ACC112 (cell line): ENCODE measurements at regions not wholly inside any gene's neighbourhood (a gene's known extent, or its start where the extent isn't known, plus 50 kb on each side); places are given as distances from the start of the nearest gene placed in this dataset.
A peak's percentile ranks its signal among the peaks of the same experiment; 100 is the strongest.

Experiments used
- H2AFZ ChIP-seq: fragments of 200-600 bp; sonication (generic); one replicate; pipeline ENCODE4 v1.6.0; 2017; ENCODE audit warnings: antibody characterized with exemption, low read length; ENCODE audit not compliant: unreplicated experiment
- H3K27ac ChIP-seq: fragments of 200-600 bp; sonication (generic); 2 replicates; pipeline ENCODE4 v1.5.1; 2014; ENCODE audit warnings: low read depth, mild to moderate bottlenecking, antibody characterized with exemption, low read length, moderate library complexity
- H3K27me3 ChIP-seq: fragments of 200-600 bp; sonication (generic); 2 replicates; pipeline ENCODE4 v1.6.1; 2014; ENCODE audit warnings: mild to moderate bottlenecking, antibody characterized with exemption, low read length, moderate library complexity, mixed read lengths; ENCODE audit not compliant: insufficient read depth
- H3K36me3 ChIP-seq: fragments of 200-600 bp; sonication (generic); 2 replicates; pipeline ENCODE4 v1.6.1; 2016; ENCODE audit warnings: mild to moderate bottlenecking, antibody characterized with exemption, low read length, moderate library complexity, mixed read lengths; ENCODE audit not compliant: insufficient read depth
- H3K4me1 ChIP-seq: fragments of 200-600 bp; sonication (generic); one replicate; pipeline ENCODE4 v1.6.1; 2016; ENCODE audit warnings: low read length, mixed read lengths; ENCODE audit not compliant: insufficient read depth, unreplicated experiment, control insufficient read depth
- H3K4me3 ChIP-seq: fragments of 200-600 bp; sonication (generic); 2 replicates; pipeline ENCODE4 v1.5.1; 2014; ENCODE audit warnings: mild to moderate bottlenecking, low read depth, low read length
- H3K79me2 ChIP-seq: fragments of 200-600 bp; sonication (generic); one replicate; pipeline ENCODE4 v1.6.0; 2016; ENCODE audit warnings: low read length; ENCODE audit not compliant: control insufficient read depth, unreplicated experiment, insufficient read depth

DNA sequence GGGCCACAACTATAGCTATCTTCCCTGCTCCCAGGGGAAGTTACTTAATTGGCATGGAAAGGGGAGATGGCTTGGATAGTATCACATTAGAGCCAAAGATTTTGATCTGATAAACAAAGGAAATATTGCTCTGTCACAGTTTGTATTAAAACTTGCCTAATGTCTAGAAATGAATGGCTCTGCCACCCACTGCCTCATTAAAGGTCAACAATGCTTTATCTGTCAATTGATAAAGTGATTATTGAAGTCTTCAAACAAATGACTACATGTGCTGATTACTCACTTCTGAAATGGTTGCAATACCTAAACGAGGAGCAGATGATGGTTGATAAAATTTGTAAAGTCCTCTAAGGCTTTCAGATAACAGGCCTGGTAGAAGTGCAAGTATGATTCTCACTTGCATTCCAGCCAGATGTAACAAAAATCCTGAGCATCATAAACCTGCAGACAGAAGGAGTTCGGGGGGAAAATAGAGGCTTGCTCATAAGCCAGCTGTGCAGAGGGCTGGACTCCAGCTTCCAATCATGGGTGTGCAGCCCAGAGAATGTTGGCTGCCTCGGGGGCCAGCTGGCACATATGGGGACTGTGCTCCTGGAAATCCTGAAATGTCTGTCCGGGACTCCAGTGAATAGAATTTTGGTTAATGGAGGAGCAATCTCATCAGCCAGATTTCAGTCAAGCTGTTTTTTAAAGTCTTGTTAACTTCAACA, 200.5 kb upstream of the SLC27A6 start:
- no peaks in the 10 kb centered on the region for H3K4me1 ChIP-seq
- no peaks in the 10 kb centered on the region for H3K36me3 ChIP-seq
- H3K4me3 ChIP-seq, result no peak overlapping the region
- H2AFZ ChIP-seq, result no peak overlapping the region
- H3K27me3 ChIP-seq, result no peaks in the 10 kb centered on the region
- no peak overlapping the region for H3K27ac ChIP-seq
- no peaks in the 10 kb centered on the region for H3K79me2 ChIP-seq

DNA sequence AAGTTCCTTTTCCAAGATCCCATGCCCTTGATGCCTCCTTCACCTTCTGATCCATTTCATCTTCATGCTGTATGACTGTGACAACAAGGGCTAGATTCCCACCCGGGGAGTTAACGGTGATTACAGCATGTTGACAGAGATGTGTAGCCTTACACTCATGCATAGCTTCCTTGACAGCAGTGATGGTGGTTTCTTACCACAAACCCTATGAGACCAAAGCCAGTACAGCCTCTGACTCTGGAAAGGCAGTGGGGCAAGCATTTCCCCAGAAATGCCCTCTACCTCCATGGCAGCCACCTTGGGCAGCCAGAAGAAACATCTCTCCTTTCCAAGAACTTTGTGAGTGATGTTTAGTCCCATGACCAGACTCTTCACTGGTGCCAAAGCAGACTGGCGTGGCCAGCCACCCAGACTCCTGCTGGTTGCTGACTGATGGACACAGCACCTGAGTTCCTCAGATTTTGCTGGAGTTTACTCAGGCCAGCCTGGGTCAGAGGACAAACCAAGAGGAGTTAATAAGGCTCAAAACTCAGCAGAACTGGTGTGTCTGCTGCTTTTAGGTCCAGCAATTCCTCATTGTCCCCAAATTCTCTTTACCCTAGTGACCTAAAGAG, 199.7 kb upstream of the SLC27A6 start:
- no peaks in the 10 kb centered on the region for H3K36me3 ChIP-seq
- no peak overlapping the region for H3K4me3 ChIP-seq
- H3K4me1 ChIP-seq, result no peaks in the 10 kb centered on the region
- no peaks in the 10 kb centered on the region for H3K79me2 ChIP-seq
- H3K27me3 ChIP-seq, result no peaks in the 10 kb centered on the region
- H3K27ac ChIP-seq, result no peak overlapping the region
- H2AFZ ChIP-seq, result no peak overlapping the region

DNA sequence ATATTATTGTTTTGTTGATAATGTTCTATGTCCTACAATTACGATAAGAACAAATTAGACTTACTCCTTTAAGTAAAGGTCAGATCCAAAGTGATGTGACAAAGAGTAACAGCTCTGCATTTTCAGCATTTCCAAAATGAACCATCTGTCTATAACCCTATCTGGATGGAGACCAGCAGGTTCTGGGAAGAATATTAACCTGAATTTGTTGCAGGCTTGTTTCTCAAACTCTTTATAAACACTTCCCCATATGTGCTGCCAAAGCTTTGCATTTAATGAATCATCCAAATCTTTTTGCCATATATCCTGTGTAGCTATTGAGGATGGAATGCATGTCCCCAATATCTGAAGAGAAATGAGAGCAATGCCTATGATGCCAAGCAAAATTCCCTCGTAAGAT, 198.9 kb upstream of the SLC27A6 start:
- Histone ChIP-seq H3K79me2 (no peaks in the 10 kb centered on the region), H3K27me3 (no peaks in the 10 kb centered on the region), H3K4me1 (no peaks in the 10 kb centered on the region), H2AFZ (no peak overlapping the region), H3K36me3 (no peaks in the 10 kb centered on the region), H3K27ac (no peak overlapping the region), H3K4me3 (no peak overlapping the region)

DNA sequence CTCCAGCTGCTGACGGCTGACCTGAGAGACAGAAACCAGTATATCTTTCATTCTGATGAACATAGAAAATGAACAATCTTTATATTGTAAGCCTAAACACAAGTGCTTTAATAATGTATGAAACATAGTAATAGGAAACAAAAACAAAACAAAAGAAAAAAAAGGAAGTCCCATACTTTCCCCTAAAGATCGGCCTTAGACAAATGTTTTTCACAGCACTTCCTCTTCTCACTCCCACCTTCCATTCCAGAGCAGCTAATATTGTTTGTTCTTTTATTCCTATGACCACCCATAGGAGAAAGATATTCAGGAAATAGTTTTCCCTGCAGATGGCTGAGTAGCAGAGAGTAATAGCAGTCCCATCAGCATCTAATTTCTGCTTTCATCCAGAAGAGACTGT, 194.4 kb upstream of the SLC27A6 start:
- H3K4me3 ChIP-seq, result no peak overlapping the region
- H3K79me2 ChIP-seq, result no peaks in the 10 kb centered on the region
- H2AFZ ChIP-seq, result no peak overlapping the region
- H3K27me3 ChIP-seq, result no peaks in the 10 kb centered on the region
- H3K36me3 ChIP-seq, result no peaks in the 10 kb centered on the region
- H3K27ac ChIP-seq, result no peak overlapping the region
- no peaks in the 10 kb centered on the region for H3K4me1 ChIP-seq

DNA sequence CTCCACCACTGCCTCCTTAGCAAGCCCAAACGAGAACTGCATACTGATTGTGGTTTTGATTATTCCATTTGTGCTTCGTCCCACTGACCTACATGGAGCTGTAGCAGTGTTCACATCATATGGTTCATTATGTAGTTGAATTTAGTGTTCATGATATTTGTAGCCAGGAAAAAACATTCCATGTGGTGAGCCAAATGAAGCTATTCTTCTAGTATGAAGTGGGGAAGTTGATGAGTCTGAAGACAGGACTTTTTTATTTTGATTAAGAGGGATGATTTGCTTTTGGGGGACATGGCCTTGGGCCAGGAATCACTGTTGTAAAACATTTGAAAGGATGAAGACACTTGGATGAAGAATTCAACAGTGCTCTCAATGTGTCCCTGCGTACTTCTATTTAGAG, 192.9 kb upstream of the SLC27A6 start:
- Histone ChIP-seq H3K27ac (no peak overlapping the region), H3K79me2 (no peaks in the 10 kb centered on the region), H2AFZ (no peak overlapping the region), H3K4me3 (no peak overlapping the region), H3K36me3 (no peaks in the 10 kb centered on the region), H3K4me1 (peaks cover 5% of the 10 kb centered on the region), H3K27me3 (no peaks in the 10 kb centered on the region)

DNA sequence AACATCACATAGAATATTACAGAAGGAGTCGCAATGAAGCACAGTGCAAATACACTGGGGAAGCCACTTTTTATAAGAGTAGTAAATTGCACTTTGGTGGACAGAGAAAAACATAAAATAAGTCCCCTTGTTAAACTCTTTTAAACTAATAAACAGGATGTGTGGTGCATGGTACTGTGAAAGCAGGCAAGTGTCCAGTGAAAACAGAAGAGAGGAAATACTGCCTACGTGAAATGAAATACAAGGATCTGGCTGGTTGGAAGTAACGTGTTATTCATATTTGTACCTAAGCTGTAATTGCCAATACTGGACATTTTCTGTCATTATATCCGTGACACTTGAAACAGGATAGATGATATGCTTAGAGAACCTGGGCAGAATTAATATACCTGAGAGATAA, 191.9 kb upstream of the SLC27A6 start:
- H3K27ac ChIP-seq, result no peak overlapping the region
- H3K4me1 ChIP-seq, result peaks cover 16% of the 10 kb centered on the region
- no peaks in the 10 kb centered on the region for H3K36me3 ChIP-seq
- no peaks in the 10 kb centered on the region for H3K79me2 ChIP-seq
- no peak overlapping the region for H2AFZ ChIP-seq
- no peaks in the 10 kb centered on the region for H3K27me3 ChIP-seq
- H3K4me3 ChIP-seq, result no peak overlapping the region

DNA sequence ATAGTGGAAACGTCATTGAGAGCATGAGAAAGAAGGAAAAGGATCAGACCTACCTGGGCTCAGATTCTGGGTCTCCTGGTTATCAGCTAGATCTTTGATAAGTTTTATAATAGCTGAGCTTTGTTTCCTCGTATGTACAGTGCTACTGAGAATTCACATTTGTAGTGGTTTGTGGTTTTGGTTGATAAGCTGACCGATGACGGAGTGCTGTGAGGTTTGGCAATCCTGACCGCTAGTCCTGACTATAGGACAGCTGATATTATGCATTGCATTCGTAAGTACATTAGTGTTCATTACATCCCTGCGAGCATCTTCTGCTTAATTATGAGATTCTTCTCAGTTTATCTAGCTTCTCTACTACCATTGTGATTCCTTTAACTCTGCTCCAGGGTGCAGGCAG, 190.7 kb upstream of the SLC27A6 start:
- H3K4me3 ChIP-seq, result no peak overlapping the region
- H3K27me3 ChIP-seq, result no peaks in the 10 kb centered on the region
- H3K36me3 ChIP-seq, result no peaks in the 10 kb centered on the region

DNA sequence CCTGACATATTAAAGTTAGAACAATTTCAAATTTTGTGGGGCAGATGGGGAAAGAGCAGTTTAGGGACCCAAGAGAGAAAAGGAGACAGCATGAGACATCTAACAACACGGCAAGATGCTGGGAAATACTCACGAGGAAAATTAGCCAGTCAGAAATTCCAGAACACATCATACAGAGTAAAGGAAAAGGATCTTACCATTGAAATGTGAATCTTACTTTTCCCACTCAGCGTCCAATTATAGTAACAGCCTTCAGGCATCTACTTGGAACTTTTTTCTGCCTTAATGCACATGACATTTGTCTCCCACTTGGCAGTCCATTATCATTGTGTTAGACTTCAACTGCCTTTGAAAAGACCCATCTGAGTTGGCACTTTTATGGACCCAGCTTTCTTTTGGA, 189.7 kb upstream of the SLC27A6 start:
- Histone ChIP-seq H3K4me1 (peaks cover 24% of the 10 kb centered on the region), H3K4me3 (no peak overlapping the region), H3K36me3 (no peaks in the 10 kb centered on the region), H3K79me2 (no peaks in the 10 kb centered on the region), H3K27me3 (no peaks in the 10 kb centered on the region), H3K27ac (no peak overlapping the region), H2AFZ (no peak overlapping the region)

More for the DNA sequence above, 190.7 kb upstream of the SLC27A6 start:
- H2AFZ ChIP-seq, result no peak overlapping the region
- no peak overlapping the region for H3K27ac ChIP-seq
- H3K4me1 ChIP-seq, result peaks cover 24% of the 10 kb centered on the region
- H3K79me2 ChIP-seq, result no peaks in the 10 kb centered on the region

DNA sequence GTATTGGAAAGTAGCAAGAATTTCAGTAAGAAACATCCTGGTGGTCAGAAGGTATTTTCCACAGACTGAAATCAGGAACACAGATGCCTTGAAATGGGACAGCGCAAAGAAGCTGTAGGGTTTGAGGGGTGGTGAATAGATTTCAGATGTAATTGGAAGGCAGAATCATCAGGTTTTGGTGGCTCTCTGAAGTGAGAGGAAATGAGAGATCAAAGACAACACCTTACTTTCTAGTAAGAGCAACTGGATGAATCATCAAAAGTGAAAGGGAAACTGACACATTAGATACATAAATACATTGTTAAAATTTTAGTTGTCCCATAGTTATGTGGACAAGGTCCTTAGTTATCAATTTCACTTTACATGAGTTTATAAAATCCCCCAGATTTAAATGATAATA, 188.2 kb upstream of the SLC27A6 start:
- Histone ChIP-seq H3K4me1 (peaks cover 26% of the 10 kb centered on the region), H2AFZ (peak overlapping the region; percentile 95), H3K36me3 (no peaks in the 10 kb centered on the region), H3K79me2 (no peaks in the 10 kb centered on the region), H3K27me3 (no peaks in the 10 kb centered on the region), H3K4me3 (peak overlapping the region; percentile 15; the same call in 1 of the 2 replicates), H3K27ac (0 out of 2 replicates have a peak overlapping the region, but pooled peaks have one; percentile 12)

DNA sequence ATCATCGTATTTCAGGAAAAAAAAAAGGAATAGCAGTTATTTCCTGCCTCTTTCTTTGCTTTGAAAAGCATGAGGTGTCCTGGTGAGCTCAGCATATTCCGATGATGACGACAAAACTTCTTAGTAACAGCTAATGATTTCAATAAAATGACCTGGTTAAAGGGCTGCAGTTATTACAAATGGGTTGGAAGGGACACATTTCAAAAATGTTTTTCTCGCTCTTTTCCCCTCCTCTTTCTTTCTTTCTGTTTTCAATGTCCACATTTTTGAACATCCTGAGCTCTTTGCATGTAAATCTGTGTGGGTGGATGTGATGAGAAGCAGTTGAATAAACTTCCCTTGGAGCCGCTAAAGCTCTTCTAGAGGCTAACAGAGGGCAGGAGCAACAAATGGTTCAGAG, 186.8 kb upstream of the SLC27A6 start:
- Histone ChIP-seq H3K27ac (no peak overlapping the region), H2AFZ (peak overlapping the region; percentile 19), H3K79me2 (no peaks in the 10 kb centered on the region)

DNA sequence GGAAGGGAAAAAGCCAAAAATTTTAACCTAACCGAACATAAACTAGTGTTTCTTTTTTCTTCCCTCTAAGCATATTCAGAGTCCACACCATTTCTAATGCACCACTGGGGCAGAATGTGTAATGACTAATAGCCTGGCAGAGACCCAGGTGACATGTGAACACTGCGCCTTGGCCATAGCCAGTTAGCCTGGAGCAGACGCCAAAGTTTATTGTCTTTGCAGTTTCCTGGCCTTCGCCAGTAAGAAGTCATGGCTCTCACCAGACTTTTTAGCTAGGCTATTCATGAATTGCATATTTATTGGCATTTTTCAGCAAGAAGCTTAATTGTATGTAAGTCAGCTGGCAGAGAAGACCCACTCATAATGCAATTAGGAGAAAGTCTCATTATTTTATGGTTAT, 182.8 kb upstream of the SLC27A6 start:
- H2AFZ ChIP-seq, result peak overlapping the region; percentile 77
- no peak overlapping the region; the same call in 1 of the 2 replicates for H3K4me3 ChIP-seq
- no peak overlapping the region for H3K27ac ChIP-seq
- no peaks in the 10 kb centered on the region for H3K79me2 ChIP-seq
- no peaks in the 10 kb centered on the region for H3K36me3 ChIP-seq
- H3K4me1 ChIP-seq, result peaks cover 30% of the 10 kb centered on the region
- no peaks in the 10 kb centered on the region for H3K27me3 ChIP-seq

More for the DNA sequence above, 186.8 kb upstream of the SLC27A6 start:
- Histone ChIP-seq H3K4me1 (peaks cover 36% of the 10 kb centered on the region), H3K36me3 (no peaks in the 10 kb centered on the region), H3K27me3 (no peaks in the 10 kb centered on the region), H3K4me3 (no peak overlapping the region)
